Skin epidermis (tissue), 12 donors: ENCODE measurements at regions not wholly inside any gene's neighbourhood (a gene's known extent, or its start where the extent isn't known, plus 50 kb on each side); places are given as distances from the start of the nearest gene placed in this dataset.

Source experiments
- H3K27ac ChIP-seq, 21 experiments: fragments of 200-600 bp; sonication (generic) in 11 of 21; one replicate each; pipeline ENCODE4 v1.5.0; 2020; ENCODE audit warnings: mild to moderate bottlenecking in 3 of 21, inconsistent platforms in 2 of 21, moderate library complexity in 2 of 21
- H3K4me3 ChIP-seq, 7 experiments: fragments of 200-600 bp; sonication (generic) in 2 of 7; one replicate each; pipeline ENCODE4 v1.5.0; 2020; ENCODE audit warnings: inconsistent platforms in 2 of 7, mild to moderate bottlenecking in 2 of 7, moderate library complexity in 1 of 7

- Histone ChIP-seq H3K4me3 (no peak overlapping the region), H3K27ac (no peak overlapping the region)
Observed at GRCh38 chrX:40164751-40165150, 67.0 kb upstream of the BCOR start.

DNA sequence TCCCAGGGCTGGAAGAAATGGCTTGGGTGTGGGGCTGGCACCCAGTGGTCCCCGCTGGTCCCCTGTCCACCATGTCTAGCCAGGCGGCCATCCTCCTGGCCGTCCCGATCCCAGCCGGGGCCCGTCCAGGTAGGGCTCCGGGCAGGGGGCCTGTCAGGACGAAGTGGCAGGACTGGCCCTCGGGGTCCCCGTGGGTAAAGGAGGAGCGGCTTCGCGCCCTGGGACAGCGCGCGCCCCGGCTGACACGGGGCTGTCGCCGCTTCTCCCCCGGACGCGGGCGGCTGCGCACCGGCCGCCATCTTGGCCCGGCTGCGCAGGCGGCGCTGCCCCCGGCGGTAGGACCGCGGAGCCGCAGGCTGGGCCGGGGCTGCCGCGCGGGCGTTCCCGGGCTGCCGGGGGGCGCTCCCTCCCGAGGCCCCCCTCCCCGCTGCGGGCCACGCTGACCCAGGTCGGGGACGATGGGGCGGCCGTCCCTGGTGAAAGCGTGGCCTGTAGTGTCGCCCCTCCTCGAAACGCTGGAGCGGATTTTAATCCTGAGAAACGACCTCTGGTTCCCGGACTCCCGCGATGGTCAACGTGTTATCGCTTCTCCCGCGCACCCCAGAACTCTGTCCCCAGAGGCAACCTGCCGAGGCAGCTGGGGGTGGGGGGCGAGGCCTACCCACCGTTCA is 60.4 kb upstream of the BCOR start:
- H3K27ac ChIP-seq: peak overlapping the region in 12 of 21 experiments; percentile 16 to 77 (median 54)
- H3K4me3 ChIP-seq: peak overlapping the region; percentile 23 to 42 (median 28)

GRCh38 chrX:40157228-40158035 is 59.7 kb upstream of the BCOR start:
- peak overlapping the region; percentile 23 to 42 (median 28) for H3K4me3 ChIP-seq
- H3K27ac ChIP-seq: peak overlapping the region in 7 of 21 experiments; percentile 41 to 77 (median 65)

GRCh38 chrX:40156470-40157227 is 58.9 kb upstream of the BCOR start:
- Histone ChIP-seq H3K4me3 (no peak overlapping the region), H3K27ac (no peak overlapping the region)

DNA sequence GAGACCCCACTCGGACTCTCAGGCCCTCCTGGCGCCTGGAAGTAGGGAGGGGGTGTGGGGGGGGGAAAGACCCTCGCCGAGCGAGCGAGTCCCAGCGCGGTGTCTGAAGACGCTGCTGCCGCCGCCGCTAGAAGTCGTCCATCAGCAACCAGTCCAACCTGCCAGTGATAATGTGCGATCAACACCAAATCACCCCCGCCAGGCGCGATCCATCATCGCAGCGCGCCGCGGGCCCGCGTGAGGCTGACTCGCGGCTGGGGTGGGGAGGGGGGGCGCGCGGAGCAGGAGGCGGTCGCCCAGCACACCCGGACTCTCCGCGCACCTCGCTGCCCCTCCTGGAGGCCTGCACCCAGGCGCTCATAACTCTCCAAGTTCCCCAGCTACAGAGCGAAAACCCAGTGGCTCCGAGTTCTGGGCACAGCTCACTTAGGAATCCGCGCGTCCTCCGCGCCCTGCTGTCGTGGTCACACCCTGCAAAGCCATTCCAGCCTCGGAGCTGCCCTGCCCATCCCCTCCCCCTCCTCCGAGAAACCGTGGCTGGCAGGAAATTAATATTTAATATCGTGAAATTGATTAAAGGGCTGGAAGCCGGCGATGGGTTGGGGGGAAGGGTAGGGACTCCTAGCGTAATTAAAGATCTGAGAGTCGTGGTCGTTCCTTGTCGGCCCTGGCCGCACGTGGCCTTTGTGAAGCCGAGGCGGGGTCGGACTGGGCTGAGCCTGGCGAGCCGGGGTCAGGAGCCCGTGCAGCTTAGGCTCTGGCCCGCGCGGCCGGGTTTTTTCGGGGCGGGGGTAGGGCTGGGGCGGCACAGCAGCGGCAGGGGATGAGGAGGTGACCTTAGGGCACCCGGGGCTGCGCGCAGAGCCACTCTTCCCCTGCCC is 58.1 kb upstream of the BCOR start:
- Histone ChIP-seq H3K27ac (peak overlapping the region in 8 of 21 experiments; percentile 28 to 64 (median 54)), H3K4me3 (peak overlapping the region; percentile 29 to 45 (median 38))

DNA sequence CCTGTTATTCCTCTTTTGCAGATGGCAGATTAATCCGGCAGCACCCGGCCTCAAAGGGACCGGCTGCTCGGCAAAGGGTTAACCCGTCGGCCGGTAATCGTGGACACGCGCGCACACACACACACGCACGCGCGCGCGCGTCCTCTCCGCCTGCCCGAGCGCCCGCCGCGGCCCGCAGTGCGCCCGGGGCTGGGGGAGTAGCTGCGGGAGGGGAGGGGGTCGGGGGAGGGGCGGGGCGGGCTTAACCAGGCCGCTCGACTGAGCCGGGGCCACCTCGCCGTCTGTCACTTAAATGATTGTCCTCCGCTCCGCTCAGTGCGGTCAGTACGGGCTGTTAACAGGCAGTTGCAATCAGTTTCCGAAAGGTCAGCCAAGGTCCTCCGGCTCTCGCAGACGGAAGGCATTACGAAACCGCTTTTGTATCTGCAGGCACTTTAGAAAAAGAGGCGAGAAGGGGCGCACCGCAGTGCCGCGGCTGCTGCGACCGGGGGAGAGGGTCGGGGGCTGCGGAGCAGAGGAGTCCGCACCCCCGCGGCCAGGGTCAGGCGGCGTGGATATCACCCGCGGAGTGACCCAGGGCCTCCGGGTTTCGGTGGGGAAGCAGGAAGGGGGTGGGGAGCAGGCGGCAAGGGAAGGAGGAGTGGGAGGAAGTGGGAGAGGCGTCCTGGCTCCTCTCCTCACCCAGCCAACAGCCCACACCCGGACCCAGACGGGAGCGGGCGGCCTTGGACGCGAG is 57.3 kb upstream of the BCOR start:
- H3K27ac ChIP-seq: peak overlapping the region in 12 of 21 experiments; percentile 18 to 72 (median 48)

DNA sequence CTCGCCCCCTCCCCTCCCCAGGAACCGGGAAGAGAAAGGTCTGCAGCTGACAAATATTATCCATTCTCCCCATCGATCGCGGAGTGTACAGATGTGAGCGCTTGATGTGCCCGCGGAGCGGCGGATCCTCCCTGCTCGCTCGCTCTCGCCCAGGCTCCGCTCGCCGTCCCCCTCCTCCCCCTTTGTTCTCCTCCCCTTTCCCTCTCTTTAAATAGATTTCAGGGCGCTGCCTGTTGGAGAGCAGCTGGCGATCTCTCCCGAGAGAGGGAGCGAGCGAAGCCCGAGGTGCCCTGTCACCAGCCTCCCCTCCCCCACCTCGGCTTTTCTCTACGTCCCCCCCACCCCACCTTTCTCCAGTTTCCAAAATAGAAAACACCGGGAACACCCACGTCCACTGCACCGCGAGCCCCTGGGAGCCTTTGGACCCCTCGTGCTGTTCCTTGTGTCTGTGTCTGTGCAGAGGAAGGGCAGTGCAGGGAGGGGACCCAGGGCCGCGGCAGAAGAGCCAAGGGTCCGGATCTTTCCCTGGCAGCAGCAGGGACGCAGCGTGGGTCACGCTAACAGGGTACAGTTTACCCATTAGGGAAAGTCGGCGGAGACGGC is 56.6 kb upstream of the BCOR start:
- H3K27ac ChIP-seq: peak overlapping the region in 12 of 21 experiments; percentile 10 to 76 (median 53)

More for the DNA sequence above, 57.3 kb upstream of the BCOR start:
- H3K4me3 ChIP-seq: peak overlapping the region; percentile 29 to 45 (median 38)

DNA sequence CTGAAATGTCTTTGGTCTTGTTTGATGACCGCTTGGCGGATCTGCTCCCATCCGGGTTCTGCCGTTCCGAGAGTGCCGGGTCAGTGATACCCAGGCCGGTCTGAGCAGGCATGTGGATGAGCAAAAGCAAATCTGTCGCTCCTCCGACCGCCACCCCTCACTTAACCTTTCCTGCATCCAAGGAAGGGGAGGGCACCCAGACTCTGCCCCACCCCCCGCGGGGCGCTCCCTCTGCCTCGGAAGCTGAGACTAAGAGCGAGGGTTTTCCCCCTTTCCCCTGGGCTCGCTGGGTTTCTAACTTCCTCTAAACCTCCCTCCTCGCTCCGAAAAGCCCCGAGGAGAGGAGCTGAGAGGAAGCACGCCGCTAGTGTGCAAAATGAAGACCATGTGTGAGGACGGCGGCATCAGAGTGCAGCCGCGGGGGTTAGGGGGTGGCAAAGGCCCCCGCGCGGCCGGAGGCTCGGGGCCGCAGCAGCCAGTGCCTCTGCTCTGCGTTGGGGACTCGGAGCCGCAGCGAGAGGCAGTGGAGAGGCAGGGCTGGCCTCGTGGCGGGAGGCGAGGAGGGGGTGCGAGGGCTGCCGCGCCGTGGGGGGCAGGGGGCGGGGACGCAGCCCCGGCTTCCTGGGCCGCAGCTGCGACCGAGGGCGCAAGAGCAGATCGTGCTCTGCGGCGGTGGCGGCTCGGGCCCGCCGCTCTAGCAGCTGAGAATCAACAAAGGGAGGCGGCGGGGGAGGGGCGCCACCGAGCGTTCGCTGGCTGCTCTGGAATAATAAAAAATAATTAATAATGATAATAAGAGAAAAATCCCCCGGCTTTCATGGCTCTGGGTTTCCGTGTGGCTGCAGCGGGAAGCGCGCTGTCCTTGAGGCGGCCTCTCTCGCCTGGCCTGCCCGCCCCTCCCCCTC is 55.8 kb upstream of the BCOR start:
- Histone ChIP-seq H3K4me3 (peak overlapping the region; percentile 29 to 45 (median 38)), H3K27ac (peak overlapping the region in 15 of 21 experiments; percentile 3 to 76 (median 47))

More for the DNA sequence above, 56.6 kb upstream of the BCOR start:
- peak overlapping the region; percentile 29 to 45 (median 38) for H3K4me3 ChIP-seq

DNA sequence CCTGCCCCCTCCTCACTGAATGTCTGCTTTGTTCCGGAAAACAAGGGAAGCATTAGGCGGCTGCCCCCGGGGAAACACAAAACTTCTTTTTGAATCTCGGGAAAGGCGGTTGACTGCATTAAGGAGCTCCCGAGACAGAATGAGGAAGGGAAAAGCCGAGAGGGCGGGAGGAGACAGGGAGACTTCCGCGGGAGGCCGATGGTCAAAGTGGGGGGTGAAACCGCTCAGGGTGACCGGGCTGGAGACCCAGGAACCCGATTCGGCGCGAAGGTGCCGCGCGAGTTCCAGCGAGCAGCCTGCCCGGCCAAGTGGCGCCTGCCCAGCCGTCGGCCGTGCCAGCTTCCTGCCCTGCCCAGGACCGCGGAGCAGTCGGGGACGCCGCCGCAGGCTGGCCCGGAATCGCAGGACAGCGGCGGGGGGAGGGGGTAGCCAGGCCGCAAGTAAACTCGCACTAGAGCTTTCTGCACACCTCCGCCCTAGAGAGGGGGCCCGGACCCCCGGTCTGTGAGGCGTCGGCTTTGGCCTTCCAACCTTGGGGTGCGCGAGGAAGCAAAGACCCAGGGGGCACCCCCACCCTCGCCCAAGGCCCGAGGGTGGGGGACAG is 55.1 kb upstream of the BCOR start:
- peak overlapping the region in 13 of 21 experiments; percentile 17 to 76 (median 43) for H3K27ac ChIP-seq

DNA sequence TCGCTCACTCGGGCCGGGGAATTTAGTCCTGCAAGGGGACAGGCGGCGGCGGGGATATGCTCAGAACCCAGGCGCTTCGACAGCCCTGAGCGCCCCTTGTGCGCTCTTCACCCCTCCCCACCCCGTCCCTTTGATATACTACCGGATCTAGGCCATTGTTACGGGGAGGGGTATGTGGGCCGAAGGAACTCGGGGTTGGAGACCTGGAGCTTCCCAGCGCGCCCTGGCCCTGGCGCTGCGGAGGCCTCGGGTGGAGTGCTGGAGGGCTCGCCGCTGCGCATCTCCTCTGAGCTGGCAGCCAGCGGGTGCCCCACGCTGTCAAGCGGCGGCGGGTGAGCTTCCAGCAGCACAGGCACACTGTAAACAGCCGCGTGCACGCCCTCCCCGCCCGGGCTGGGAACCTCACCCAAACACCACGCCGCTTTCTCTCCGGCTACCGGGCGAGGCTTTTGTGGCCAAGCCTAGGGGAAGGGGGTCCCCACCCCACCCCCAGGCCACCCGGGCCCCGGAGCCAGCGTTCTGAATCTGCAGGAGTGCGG is 54.5 kb upstream of the BCOR start:
- peak overlapping the region in 10 of 21 experiments; percentile 17 to 76 (median 58) for H3K27ac ChIP-seq
- H3K4me3 ChIP-seq: peak overlapping the region; percentile 29 to 45 (median 38)

More for the DNA sequence above, 55.1 kb upstream of the BCOR start:
- H3K4me3 ChIP-seq: peak overlapping the region; percentile 29 to 45 (median 38)

- H3K4me3 ChIP-seq: no peak overlapping the region
- no peak overlapping the region for H3K27ac ChIP-seq
Observed at GRCh38 chrX:40151211-40152172, 53.7 kb upstream of the BCOR start.

- Histone ChIP-seq H3K27ac (no peak overlapping the region), H3K4me3 (no peak overlapping the region)
Observed at GRCh38 chrX:40150503-40150902, 52.7 kb upstream of the BCOR start.

GRCh38 chrX:40149286-40150175 is 51.8 kb upstream of the BCOR start:
- H3K27ac ChIP-seq: no peak overlapping the region
- H3K4me3 ChIP-seq: no peak overlapping the region
